ENCODE measurements at regions not wholly inside any gene's neighbourhood (a gene's known extent, or its start where the extent isn't known, plus 50 kb on each side); places are given as distances from the start of the nearest gene placed in this dataset.

DNA sequence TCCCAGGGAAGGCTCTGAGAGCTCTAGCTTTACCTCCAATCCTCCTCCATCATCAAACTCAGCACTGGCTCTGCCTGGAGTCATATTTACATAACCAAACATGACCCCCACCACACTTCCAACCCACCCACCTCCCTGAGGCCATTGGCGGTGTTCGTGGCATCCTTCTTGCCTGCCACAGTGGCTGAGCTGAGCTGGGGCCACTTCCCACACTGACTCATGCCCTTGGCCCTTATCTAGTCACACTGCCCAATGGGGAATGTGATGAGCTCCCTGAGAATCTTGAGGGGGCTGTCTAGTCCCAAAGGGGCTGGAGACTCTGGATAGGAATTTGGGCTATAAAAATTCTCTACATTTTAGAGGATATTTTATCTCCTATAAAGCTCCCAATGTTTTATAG, 230.9 kb upstream of the IRF2BP2 start:
- TF ChIP-seq MXI1 (conservative IDR thresholded peaks at IDR 0.05; ENCODE audit: poor library complexity, severe bottlenecking): no peak
- TF ChIP-seq, protein P1, sequence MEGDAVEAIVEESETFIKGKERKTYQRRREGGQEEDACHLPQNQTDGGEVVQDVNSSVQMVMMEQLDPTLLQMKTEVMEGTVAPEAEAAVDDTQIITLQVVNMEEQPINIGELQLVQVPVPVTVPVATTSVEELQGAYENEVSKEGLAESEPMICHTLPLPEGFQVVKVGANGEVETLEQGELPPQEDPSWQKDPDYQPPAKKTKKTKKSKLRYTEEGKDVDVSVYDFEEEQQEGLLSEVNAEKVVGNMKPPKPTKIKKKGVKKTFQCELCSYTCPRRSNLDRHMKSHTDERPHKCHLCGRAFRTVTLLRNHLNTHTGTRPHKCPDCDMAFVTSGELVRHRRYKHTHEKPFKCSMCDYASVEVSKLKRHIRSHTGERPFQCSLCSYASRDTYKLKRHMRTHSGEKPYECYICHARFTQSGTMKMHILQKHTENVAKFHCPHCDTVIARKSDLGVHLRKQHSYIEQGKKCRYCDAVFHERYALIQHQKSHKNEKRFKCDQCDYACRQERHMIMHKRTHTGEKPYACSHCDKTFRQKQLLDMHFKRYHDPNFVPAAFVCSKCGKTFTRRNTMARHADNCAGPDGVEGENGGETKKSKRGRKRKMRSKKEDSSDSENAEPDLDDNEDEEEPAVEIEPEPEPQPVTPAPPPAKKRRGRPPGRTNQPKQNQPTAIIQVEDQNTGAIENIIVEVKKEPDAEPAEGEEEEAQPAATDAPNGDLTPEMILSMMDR (IDR thresholded peaks at IDR 0.05; ENCODE audit: poor library complexity, severe bottlenecking): no peak
- no peak for TF ChIP-seq EP300 (conservative IDR thresholded peaks at IDR 0.05; ENCODE audit: poor library complexity, severe bottlenecking)
- TF ChIP-seq EZH2 (IDR thresholded peaks at IDR 0.05; ENCODE audit: borderline replicate concordance, insufficient read depth, low read length, poor library complexity, severe bottlenecking): no peak
- no peak for TF ChIP-seq RAD21 (conservative IDR thresholded peaks at IDR 0.05)
- no peak for TF ChIP-seq POLR2AphosphoS5 (IDR thresholded peaks at IDR 0.05)
- no peak for TF ChIP-seq SMC3 (conservative IDR thresholded peaks at IDR 0.05; ENCODE audit: poor library complexity)
- TF ChIP-seq TAF1 (IDR thresholded peaks at IDR 0.05; ENCODE audit: low read depth): no peak
- TF ChIP-seq, protein P2, sequence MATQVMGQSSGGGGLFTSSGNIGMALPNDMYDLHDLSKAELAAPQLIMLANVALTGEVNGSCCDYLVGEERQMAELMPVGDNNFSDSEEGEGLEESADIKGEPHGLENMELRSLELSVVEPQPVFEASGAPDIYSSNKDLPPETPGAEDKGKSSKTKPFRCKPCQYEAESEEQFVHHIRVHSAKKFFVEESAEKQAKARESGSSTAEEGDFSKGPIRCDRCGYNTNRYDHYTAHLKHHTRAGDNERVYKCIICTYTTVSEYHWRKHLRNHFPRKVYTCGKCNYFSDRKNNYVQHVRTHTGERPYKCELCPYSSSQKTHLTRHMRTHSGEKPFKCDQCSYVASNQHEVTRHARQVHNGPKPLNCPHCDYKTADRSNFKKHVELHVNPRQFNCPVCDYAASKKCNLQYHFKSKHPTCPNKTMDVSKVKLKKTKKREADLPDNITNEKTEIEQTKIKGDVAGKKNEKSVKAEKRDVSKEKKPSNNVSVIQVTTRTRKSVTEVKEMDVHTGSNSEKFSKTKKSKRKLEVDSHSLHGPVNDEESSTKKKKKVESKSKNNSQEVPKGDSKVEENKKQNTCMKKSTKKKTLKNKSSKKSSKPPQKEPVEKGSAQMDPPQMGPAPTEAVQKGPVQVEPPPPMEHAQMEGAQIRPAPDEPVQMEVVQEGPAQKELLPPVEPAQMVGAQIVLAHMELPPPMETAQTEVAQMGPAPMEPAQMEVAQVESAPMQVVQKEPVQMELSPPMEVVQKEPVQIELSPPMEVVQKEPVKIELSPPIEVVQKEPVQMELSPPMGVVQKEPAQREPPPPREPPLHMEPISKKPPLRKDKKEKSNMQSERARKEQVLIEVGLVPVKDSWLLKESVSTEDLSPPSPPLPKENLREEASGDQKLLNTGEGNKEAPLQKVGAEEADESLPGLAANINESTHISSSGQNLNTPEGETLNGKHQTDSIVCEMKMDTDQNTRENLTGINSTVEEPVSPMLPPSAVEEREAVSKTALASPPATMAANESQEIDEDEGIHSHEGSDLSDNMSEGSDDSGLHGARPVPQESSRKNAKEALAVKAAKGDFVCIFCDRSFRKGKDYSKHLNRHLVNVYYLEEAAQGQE (IDR thresholded peaks at IDR 0.05; ENCODE audit: borderline replicate concordance): no peak
- Histone ChIP-seq H3K9me3 (ENCODE audit: low read length) (no peaks in the 10 kb centered on the region), H3K36me3 (ENCODE audit: insufficient read depth, low read length) (no peaks in the 10 kb centered on the region), H3K9ac (ENCODE audit: low read length) (no peak overlapping the region), H3K79me2 (replicated peaks; ENCODE audit: insufficient read depth, low read length) (no peaks in the 10 kb centered on the region), H2AFZ (ENCODE audit: low read depth, low read length) (no peak overlapping the region), H3K27ac (ENCODE audit: low read length) (no peak overlapping the region), H3K4me3 (ENCODE audit: low read length) (no peak overlapping the region), H3K27me3 (ENCODE audit: insufficient read depth, low read depth, low read length) (no peaks in the 10 kb centered on the region), H3K4me2 (ENCODE audit: low read length) (no peak overlapping the region), H3F3A (ENCODE audit: insufficient read depth, low read length, poor library complexity, severe bottlenecking) (no peaks in the 10 kb centered on the region), H4K20me1 (ENCODE audit: insufficient read depth) (no peaks in the 10 kb centered on the region), H3K9me2 (ENCODE audit: insufficient read depth, low read length) (no peaks in the 10 kb centered on the region)

DNA sequence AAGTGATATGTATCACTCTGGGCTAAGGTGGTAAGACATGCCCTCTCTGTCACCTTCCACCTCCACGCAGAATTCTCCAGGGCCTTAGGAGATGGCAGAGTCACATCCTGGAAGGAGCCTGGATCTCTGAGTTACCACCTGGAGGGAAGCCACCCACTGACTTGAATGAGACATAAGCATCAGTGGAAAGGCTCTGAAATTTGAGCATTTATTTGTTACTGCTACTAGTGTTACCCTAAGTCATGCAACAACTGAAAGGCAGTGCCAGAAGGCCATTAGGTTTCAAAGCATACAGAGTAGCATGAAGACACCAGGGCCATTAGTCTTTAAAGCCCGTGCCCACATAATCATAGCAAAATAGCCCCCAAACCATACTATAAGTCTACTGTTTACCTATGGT, 230.3 kb upstream of the IRF2BP2 start:
- Histone ChIP-seq H3K36me3 (ENCODE audit: insufficient read depth, low read length) (no peaks in the 10 kb centered on the region), H3K9me2 (ENCODE audit: insufficient read depth, low read length) (no peaks in the 10 kb centered on the region), H3K4me2 (ENCODE audit: low read length) (no peak overlapping the region), H3K9me3 (ENCODE audit: low read length) (no peaks in the 10 kb centered on the region), H4K20me1 (ENCODE audit: insufficient read depth) (no peaks in the 10 kb centered on the region), H3K79me2 (replicated peaks; ENCODE audit: insufficient read depth, low read length) (no peaks in the 10 kb centered on the region), H3K9ac (ENCODE audit: low read length) (no peak overlapping the region), H3K4me3 (ENCODE audit: low read length) (no peak overlapping the region), H2AFZ (ENCODE audit: low read depth, low read length) (no peak overlapping the region), H3K27me3 (ENCODE audit: insufficient read depth, low read depth, low read length) (no peaks in the 10 kb centered on the region), H3F3A (ENCODE audit: insufficient read depth, low read length, poor library complexity, severe bottlenecking) (no peaks in the 10 kb centered on the region), H3K27ac (ENCODE audit: low read length) (no peak overlapping the region)
- no peak for TF ChIP-seq TAF1 (IDR thresholded peaks at IDR 0.05; ENCODE audit: low read depth)
- no peak for TF ChIP-seq EP300 (conservative IDR thresholded peaks at IDR 0.05; ENCODE audit: poor library complexity, severe bottlenecking)
- no peak for TF ChIP-seq POLR2AphosphoS5 (IDR thresholded peaks at IDR 0.05)
- no peak for TF ChIP-seq RAD21 (conservative IDR thresholded peaks at IDR 0.05)
- TF ChIP-seq SMC3 (conservative IDR thresholded peaks at IDR 0.05; ENCODE audit: poor library complexity): no peak
- no peak for TF ChIP-seq EZH2 (IDR thresholded peaks at IDR 0.05; ENCODE audit: borderline replicate concordance, insufficient read depth, low read length, poor library complexity, severe bottlenecking)
- no peak for TF ChIP-seq MXI1 (conservative IDR thresholded peaks at IDR 0.05; ENCODE audit: poor library complexity, severe bottlenecking)
- TF ChIP-seq, protein P1 (IDR thresholded peaks at IDR 0.05; ENCODE audit: poor library complexity, severe bottlenecking): no peak
- TF ChIP-seq, protein P2 (IDR thresholded peaks at IDR 0.05; ENCODE audit: borderline replicate concordance): no peak

All from neural cell (in vitro differentiated cells).